T1000 (cell line): ENCODE measurements at regions not wholly inside any gene's neighbourhood (a gene's known extent, or its start where the extent isn't known, plus 50 kb on each side); places are given as distances from the start of the nearest gene placed in this dataset.
A peak's percentile ranks its signal among the peaks of the same experiment; 100 is the strongest.

Source experiments
- DNase-seq: peaks from one replicate; lab custom pipeline; 2025; ENCODE audit warnings: mixed read lengths; lab: John Stamatoyannopoulos, UW

DNA sequence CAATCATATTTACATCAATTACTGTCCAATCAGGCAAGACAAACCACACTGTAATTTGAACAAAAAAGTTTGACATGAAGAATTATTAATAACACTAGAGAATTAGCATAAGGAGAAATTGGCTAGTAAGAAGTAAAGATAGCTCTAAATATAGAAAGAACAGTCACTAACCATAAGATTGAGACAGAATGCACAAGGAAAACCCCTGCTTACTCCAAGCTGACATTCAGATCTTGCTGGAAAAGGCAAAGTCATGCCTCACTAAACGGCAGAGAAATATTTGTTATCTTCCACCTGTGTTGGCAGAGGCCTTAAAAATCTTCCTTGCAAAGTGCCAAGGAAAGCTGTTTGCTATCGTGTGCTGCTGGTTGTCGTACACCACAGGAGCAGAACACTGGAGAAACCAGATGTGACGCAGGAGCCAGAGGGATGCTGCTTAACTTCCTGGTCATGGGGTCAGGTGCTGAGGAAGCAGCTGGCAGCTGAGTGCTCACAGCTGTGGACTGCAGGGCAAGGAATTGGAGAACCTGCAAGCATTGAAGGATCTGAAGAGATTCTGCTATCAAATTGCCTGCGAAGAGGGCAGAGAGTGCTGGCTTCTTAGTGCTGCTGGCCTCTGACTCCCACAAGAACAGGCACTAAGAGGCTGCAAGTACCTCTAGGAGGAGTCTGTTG, 1323.3 kb downstream of the LRFN5 start:
- no peak for DNase-seq

DNA sequence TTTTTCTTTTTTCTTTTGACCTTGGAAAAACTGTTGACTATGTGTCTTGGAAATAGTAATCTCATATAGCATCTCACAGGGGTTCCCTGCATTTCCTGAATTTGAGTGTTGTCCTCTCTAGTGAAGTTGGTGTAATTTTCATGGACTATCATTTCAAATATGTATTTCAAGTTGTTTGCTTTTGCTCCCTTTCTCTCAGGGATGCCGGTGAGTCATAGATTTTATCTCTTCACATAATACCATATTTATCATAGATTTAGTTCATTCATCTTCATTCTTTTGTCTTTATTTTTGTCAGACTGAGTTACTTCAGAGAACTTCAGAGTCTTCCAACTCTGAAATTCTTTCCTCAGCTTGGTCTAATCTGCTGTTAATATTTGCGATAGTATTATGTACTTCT, 1320.6 kb downstream of the LRFN5 start:
- DNase-seq, result no peak

DNA sequence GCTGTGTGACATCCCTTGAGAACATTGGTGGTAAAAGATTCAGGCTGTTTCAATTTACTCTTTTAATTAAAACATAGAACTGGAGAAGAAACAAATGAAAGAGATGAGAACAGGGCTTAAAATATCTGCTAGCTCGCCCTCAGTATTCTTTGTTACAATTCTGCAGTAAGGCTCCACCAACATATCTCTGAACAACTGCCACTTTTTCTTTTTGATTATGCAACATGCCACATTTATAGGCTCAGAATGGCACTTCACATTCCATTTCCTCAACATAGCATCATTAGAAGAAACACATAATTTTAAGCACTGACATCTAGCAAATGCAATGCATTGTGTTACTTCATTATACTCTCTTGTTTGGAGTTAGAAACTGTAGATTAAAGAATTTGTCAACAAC, 1315.2 kb downstream of the LRFN5 start:
- DNase-seq, result no peak

DNA sequence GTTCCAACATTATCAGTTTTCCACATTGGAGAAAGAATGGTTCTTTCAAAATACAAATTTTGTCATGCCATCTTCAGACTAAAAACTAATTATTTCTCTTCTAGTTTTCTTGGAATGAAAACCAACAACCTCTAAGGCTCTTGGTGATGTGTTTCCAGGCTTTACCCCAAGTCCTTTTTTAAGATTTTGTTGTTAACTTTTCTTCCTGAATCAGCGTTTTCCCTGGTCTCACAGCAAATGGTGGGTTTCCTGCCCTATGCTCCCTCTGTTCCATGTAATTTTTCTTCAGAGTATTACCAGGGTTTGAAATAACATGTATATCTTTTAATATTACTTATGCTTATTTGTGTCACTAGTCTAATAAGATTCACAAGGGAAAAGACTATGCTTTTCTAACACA, 1311.9 kb downstream of the LRFN5 start:
- no peak for DNase-seq

DNA sequence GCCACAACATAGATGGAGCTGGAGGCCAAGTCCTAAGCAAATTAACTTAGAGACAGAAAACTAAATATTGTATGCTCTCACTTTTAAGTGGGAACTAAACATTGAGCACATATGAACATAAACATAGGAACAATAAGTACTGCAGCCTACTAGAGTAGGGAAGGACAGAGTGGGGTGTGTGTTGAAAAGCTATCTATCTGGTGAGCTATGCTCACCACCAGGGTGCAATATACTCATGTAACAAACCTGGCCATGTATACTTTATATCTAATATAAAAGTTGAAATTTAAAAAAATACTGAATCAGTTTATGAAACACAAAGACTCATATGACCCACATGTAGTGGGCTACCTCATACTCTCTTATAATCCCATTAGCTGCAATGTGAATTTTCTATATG, 1305.0 kb downstream of the LRFN5 start:
- DNase-seq, result no peak

DNA sequence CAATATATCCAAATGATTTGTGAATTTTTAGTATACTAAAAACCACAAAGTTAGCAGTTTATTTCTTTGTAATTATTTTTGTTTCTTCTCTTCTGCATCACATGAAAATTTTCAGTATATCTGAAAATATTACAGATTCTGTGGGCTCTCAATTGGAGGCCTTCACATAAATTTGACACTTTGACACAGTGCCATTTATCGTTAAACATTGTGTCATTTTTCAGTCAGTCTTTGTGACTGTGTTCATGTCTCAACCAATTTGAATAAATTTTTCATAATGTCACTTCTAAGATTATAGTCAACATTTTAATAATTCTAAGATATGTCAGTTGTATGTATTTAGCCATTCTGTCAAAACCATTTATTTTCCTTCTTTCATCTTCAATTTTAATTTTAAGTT, 1303.0 kb downstream of the LRFN5 start:
- no peak for DNase-seq

DNA sequence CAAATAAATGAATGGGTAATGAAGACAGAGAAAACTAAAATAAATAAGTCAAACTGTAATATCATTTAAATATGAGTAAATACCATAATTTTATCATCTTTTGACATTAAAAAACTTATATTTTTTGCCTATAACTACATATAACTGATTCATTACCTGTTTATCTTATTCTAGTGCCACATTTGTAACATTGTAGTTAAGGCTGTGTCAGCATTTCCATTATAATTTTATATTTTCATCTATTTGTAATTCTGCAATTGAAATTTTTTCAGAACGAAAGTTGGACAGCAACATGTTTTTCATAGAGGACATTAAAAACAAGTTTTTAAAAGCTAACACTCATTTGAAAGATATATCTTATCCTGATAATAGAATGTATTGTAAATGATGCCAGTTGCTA, 1286.5 kb downstream of the LRFN5 start:
- DNase-seq, result no peak

DNA sequence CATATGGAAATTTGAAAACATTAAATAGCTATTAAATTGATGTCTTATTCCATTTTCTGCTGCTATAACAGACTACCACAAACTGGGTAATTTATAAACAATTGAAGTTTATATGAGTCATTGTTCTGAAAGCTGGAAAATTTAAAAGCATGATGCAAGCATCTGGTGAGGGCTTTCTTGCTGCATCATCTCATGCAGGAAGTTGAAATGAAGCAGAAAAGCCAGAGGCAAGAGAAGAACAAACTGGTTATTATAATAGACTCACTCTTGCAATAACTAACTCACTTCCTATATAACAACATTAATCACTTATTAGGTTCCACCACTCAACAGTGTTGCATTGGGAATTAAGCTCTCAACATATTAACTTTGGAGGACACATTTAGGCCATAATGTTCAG, 1277.4 kb downstream of the LRFN5 start:
- DNase-seq, result peak; percentile 9

DNA sequence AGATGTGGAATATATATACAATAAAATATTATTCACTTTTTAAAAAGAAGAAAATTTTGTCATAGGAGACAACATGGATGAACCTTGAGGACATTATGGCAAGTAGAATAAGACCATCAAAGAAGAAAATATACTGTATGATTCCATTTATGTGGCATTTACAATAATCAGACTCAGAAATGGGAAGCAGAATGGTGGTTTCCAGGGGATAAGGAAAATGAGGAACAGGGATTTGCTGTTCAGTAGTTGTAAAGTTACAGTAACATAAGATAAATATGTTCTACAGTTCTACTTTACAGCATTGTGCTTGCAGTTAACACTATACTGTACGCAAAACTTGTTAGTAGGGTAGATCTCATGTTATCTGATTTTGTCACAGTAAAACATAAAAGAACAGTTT, 1271.0 kb downstream of the LRFN5 start:
- DNase-seq, result no peak

DNA sequence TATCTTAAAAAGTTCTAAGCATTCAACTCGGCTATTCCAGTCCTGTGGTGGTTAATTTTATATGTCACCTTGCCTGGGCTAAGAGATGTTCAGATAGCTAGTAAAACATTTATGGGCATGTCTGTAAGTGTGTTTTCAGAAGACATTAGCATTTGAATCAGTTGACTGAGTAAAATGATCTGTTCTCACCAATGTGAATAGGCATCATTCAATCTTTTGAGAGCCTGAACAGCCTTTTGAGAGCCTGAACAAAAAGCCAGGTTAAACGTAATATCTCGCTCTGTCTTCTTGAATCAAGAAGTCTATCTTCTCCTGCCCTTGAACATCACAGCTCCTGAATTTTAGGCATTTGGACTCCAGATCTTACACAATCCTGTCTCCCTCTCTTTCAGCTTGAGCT, 1266.1 kb downstream of the LRFN5 start:
- DNase-seq, result no peak

DNA sequence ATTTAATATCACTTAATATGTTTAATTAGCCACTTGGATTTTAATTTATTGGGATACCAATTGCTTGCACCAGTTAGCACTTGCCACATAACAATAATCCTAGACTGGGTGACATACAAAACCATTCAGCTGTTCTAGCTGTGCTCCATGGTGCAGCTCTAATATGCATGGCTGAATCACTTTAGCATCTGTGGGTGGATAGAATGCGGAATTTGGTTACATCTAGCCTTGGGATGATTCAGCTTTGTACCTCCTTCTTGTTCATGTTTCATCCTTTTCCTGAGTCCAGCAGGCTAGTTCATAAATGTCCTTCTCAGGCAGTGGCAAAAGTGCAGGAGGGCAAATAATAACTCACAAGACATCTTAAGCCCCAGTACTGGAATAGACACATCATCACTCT, 1263.0 kb downstream of the LRFN5 start:
- no peak for DNase-seq

DNA sequence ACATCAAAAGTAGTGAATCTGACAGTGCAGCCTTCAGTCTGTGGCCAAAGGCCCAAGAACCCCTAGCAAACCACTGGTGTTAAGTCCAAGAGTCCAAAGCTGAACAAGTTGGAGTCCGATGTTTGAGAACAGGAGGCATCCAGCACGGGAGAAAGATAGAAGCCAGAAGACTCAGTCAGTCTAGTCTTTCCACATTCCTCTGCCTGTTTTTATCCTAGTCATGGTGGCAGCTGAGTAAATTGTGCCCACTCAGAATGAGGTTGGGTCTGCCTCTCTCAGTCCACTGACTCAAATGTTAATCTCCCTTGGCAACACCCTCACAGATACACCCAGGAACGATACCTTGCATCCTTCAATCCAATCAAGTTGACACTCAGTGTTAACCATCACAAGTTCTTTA, 1255.4 kb downstream of the LRFN5 start:
- DNase-seq, result no peak

DNA sequence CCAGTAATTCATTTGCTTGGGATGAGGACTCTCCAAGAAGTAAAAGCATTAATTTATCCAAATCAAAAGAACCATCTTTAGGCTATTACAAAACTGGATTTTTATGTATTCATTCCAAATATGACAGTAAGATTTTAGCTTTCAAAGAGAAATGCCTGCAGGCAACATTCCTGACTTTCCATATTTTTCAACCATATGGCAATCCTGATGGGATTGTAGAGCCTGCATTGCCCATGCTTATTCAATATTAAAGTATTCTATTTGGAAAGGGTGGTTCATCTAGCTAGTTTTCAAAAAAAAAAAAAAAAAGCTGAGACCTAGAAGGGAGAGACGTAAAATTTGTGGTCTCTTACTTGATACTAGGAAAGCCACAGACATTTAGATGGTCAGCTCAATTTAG, 1253.7 kb downstream of the LRFN5 start:
- no peak for DNase-seq

DNA sequence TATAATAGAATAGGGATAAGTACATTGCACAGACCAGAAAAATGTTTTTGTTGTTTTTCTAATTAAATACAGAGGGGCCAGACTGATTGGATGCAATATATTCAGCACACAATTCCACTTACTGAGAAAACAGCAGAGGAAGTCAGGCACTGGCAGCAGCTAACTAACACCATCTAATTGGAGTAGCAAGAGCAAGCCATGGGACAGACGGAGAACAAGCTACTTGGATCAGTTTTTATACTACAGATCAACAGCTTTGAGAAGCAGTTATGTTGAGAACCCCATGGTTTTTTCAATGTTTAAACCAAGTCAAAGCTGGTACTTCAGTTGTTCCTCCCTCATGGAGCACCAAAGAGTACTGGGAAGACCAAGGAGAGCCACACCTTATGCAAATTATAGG, 1249.4 kb downstream of the LRFN5 start:
- no peak for DNase-seq

DNA sequence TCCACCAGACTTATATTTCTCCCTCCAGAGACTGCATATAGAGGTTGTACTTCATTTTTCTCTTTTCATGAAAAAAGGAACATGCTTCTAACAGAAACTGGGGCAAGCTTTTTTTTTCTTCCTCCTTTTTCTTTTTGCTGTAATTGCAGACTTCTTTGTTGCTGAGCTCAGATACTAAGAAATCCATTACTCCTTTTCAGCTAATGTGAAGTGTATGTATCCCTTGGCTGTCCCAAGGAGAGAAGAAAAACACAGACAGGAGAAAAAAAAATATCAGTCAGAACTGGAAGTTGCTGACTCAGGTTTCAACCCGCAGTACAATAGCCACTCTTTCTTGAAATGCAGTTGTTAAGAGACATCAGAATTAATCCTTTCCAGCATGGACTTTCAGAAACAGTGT, 1248.4 kb downstream of the LRFN5 start:
- DNase-seq, result no peak

DNA sequence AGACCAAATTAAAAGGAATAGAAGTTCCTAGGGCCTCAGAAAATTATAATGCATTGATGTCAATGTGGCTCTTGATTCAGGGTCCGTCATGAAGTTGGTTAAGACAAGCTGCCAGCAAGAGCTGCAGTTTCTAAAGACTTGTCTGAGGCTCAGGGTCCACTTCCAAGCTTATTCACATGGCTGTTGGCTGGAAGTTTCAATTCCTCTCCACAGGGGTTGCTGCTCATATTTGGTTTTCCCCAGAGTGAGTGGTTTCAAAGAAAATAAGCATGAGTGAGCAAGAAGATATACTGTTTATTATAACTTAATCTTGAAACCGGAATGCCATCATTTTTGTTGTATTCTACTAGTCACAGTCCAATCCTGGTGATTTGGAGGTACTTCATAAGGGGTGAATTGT, 1247.4 kb downstream of the LRFN5 start:
- no peak for DNase-seq

DNA sequence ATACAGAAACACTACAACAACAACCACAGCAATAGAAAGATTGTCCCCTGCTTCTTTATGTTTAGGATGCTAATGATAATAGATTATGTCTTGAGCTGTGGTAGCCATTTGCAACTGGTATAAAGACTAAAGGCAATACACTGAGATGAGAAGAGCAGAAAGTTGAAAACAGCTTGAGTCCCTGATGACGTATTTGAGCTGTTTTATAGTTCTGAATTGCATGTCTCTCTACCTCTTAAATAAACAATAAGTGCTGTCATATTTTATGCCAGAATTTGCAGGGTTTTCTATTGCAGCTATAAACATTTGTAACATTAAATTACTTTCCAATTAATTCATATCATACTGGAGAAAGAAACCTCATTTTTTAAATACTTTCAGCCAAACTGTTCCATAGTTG, 1242.0 kb downstream of the LRFN5 start:
- no peak for DNase-seq

DNA sequence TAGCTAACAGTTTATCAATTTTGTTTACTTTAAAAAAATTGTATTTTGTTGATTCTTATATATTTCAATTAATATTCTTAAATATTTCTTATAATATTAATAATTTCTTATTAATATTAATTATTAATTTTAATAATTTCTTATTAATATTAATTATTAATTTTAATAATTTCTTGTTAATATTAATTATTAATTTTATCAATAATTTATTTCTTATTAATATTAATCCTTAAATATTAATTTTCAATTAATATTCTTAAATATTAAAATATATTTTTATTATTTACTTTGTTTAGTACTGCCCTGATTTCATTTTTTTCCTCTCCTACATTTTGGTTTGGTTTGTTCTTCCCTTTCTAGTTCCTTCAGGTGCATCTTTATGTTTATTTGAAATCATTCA, 1208.1 kb downstream of the LRFN5 start:
- no peak for DNase-seq

DNA sequence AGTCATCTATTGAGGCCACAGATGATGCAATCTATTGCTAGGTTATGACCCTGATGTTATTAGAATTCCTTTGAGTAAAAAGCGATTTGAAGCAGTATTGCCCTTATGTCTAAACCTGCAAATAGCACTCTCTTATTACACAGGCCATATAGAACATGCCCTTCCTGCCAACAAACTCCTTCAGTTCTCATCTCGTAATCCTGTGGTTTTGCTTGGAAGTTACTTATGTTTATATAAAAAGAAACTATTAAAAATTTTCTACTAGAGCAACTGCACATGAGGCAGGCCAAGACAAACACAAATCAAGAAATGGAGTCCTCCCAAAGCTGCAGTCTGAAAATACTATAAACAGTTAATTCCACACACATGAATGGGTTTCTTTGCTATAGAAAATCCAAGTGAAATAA, 1200.2 kb downstream of the LRFN5 start:
- DNase-seq, result peak; percentile 10

DNA sequence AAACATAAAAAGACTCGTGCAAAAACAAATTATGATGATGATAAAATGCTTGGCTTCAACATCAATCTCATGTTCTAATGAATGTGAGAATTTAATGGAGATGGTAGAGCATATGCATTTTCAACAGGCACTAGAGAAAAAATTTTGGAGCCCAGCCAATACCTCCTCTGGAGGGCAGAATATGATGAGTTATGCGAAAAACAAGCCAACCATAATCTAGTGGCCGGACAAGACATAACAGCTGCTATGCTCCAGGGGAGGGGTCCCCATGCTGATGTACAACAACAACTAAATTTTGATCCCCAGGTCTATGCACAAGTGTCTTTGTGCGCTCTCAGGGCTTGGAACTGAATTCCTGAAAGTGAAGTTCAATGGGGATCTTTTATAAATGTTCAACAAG, 1197.5 kb downstream of the LRFN5 start:
- no peak for DNase-seq

DNA sequence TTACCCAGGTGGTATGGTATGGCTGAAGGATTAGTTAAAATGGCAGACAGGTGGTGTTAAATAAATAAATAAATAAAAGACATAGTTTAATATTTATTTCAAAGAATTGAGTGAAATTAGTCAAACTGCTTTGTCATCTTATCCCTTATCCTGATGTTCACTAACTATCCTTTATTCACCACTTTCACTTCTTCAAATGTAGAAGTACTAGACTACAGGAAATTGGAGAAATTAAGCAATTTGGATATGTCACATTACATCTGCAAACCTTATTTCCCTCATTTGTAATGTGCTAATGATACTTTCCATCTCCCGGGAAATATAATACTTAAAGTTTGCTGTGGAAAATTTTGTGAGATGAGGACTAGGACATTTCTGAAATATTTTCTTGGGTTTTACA, 1195.7 kb downstream of the LRFN5 start:
- no peak for DNase-seq

DNA sequence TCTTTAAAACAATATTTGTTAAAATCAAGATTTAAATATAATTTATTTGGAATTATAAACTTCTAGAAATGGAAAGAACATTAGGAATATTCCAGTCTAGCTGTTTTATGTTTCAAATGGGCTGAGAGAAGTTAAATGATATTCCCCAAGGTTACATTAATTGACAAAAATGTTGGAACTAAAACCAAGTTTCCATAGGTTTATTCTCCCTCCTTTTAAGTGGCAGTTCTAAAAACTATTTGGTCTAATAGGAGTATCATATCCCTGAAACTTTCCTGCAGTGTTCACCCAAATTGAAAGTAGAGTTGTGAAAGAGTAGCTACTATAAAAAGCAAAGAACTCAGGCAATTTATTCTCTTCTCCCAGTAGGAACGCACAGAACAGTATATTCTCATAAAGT, 1185.5 kb downstream of the LRFN5 start:
- no peak for DNase-seq

DNA sequence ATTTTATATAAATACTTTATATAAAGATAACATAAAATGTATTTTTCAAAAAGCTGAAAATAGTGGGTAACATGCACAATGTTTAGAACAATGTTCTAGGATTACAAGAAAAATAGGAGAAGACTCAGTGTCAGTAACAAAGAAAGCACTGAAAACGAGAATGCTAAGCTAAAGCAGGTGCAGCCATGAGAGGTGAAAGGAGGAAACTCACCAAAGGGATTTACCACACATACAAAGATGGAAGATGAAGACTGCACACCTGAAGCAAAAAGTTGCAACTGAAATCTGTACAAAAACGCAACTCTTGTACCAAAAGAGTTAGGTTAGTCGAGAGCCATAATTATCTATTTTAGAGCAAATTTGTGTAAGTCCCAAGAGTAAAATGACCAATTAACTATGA, 1176.1 kb downstream of the LRFN5 start:
- DNase-seq, result no peak

DNA sequence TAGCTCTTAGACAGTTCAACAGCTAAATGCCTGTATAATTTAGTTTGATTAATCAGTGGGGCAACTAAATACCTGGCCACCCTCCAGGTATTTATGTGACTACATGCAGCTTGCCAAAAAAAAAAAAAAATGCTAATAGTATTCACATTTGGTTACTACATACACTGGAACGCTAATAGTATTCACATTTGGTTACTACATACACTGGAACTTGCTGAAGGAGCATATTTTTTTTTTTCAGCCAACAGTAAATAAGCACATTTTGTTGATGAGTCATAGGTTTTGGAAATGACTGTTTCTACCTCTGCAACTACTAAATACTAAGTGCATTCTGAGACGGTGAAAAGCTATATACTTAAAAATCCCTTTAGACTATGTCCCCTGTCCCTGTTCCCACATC, 1172.3 kb downstream of the LRFN5 start:
- DNase-seq, result no peak

DNA sequence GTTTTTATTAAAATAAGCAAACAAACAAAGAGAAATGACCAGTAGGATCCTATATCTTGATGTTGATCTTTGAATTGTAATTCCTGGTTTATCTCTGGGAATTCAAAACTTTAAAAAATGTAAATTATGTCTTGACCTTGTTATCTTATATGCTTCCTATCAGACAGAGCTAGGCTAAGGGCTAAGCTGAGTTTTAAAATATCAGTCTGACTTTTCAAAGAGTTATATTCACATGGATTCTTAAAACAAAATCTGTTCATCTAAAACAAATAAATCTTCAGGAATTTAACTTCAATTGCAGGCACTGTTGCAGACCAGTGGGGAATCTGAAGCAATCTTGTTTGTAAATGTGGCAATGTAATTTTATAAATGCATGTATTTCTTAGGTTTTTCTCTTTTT, 1144.1 kb downstream of the LRFN5 start:
- no peak for DNase-seq
